KMS-11 (cell line): ENCODE measurements at regions not wholly inside any gene's neighbourhood (a gene's known extent, or its start where the extent isn't known, plus 50 kb on each side); places are given as distances from the start of the nearest gene placed in this dataset.

ENCODE experiments used
- H2AFZ ChIP-seq: fragments of 200-600 bp; sonication (generic); 2 replicates; pipeline ENCODE4 v1.6.1; 2016; ENCODE audit warnings: antibody characterized with exemption, mixed run types, low read depth
- H3K27ac ChIP-seq: fragments of 200-600 bp; sonication (generic); 2 replicates; pipeline ENCODE4 v1.6.1; 2016; ENCODE audit warnings: mild to moderate bottlenecking, mixed run types
- H3K27me3 ChIP-seq: fragments of 200-600 bp; sonication (generic); 2 replicates; pipeline ENCODE4 v1.6.1; 2017; ENCODE audit warnings: mild to moderate bottlenecking, low read depth, mixed run types, moderate library complexity; ENCODE audit not compliant: insufficient read depth
- H3K36me3 ChIP-seq: fragments of 200-600 bp; sonication (generic); 2 replicates; pipeline ENCODE4 v1.6.1; 2017; ENCODE audit warnings: mild to moderate bottlenecking, mixed run types; ENCODE audit not compliant: insufficient read depth
- H3K4me1 ChIP-seq: fragments of 200-600 bp; sonication (generic); 2 replicates; pipeline ENCODE4 v1.6.1; 2016; ENCODE audit warnings: mild to moderate bottlenecking, low read depth, mixed run types; ENCODE audit not compliant: poor library complexity, severe bottlenecking
- H3K4me2 ChIP-seq: fragments of 200-600 bp; sonication (generic); 2 replicates; pipeline ENCODE4 v1.7.0; 2016; ENCODE audit warnings: mild to moderate bottlenecking, mixed run types
- H3K4me3 ChIP-seq: fragments of 200-600 bp; sonication (generic); IDR thresholded peaks from 2 replicates; pipeline ENCODE4 v1.6.1; 2017; ENCODE audit warnings: low read depth, low read length, mixed read lengths; ENCODE audit not compliant: insufficient read depth
- H3K79me2 ChIP-seq: fragments of 200-600 bp; sonication (generic); 2 replicates; pipeline ENCODE4 v1.6.1; 2016; ENCODE audit warnings: low read depth, mixed run types; ENCODE audit not compliant: insufficient read depth
- H3K9ac ChIP-seq: fragments of 200-600 bp; sonication (generic); 2 replicates; pipeline ENCODE4 v1.6.1; 2016; ENCODE audit warnings: mild to moderate bottlenecking, mixed run types
- H4K20me1 ChIP-seq: fragments of 200-600 bp; sonication (generic); 2 replicates; pipeline ENCODE4 v1.6.1; 2016; ENCODE audit warnings: mild to moderate bottlenecking, mixed run types; ENCODE audit not compliant: insufficient read depth
- TF ChIP-seq, protein P1 (sequence below): fragments of 200-600 bp; sonication (generic); conservative IDR thresholded peaks from 2 replicates; pipeline ENCODE4 v1.6.1; 2017; ENCODE audit warnings: low read depth, mild to moderate bottlenecking, antibody characterized with exemption, low read length, moderate library complexity, mixed read lengths

DNA sequence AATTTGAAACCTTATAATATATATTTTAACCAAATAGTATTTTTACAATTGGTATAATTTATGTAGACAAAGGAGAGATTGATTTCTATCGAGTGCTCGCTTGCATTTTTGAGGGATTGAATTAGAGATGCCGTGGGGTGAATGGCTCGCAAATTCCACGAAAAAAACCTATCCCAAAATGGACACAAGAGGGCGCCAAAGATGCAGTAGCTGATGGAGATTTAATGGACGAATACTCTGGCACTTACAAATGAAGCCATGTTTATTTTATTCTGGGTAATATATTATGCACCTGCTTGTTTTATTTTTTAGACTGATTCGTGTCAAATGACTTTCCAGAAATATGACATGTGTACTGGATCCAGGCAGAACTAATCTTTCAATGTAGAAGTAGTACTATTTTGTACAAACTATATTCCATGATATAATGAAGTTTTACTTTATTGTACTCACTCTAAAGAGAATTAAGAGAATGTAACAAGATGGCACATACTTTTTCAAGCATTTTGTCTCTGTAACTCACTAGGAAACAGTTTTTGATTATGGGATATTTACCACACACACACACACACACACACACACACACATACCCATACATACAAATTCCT, 505.4 kb downstream of the PLCL1 start:
- Histone ChIP-seq H4K20me1 (no peaks in the 10 kb centered on the region), H2AFZ (no peak overlapping the region), H3K79me2 (no peaks in the 10 kb centered on the region), H3K4me1 (peaks cover 3% of the 10 kb centered on the region), H3K4me3 (no peak overlapping the region), H3K9ac (no peak overlapping the region), H3K27me3 (no peaks in the 10 kb centered on the region), H3K4me2 (no peak overlapping the region), H3K27ac (no peak overlapping the region), H3K36me3 (no peaks in the 10 kb centered on the region)
- TF ChIP-seq, protein P1, sequence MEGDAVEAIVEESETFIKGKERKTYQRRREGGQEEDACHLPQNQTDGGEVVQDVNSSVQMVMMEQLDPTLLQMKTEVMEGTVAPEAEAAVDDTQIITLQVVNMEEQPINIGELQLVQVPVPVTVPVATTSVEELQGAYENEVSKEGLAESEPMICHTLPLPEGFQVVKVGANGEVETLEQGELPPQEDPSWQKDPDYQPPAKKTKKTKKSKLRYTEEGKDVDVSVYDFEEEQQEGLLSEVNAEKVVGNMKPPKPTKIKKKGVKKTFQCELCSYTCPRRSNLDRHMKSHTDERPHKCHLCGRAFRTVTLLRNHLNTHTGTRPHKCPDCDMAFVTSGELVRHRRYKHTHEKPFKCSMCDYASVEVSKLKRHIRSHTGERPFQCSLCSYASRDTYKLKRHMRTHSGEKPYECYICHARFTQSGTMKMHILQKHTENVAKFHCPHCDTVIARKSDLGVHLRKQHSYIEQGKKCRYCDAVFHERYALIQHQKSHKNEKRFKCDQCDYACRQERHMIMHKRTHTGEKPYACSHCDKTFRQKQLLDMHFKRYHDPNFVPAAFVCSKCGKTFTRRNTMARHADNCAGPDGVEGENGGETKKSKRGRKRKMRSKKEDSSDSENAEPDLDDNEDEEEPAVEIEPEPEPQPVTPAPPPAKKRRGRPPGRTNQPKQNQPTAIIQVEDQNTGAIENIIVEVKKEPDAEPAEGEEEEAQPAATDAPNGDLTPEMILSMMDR: peak; percentile 84

DNA sequence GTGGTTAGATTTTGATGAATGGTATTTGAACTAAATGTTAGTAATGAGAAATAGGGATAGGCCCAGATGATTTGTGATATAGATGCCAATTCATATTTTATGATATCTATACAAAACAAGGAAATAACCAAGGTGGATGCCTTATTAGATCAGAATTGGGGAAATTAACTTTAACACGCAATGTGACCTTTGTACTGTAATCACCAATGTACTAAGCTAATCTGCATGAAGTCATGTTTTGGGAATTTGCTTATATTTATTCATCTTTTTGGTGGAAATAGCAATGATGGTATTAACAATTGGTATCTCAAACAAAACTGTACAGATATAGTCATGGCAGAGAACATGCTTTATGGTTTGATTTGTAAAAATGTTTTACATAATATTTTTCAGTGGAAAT, 504.7 kb downstream of the PLCL1 start:
- TF ChIP-seq, protein P1: no peak
- H2AFZ ChIP-seq: no peak overlapping the region
- no peaks in the 10 kb centered on the region for H3K36me3 ChIP-seq
- peaks cover 3% of the 10 kb centered on the region for H3K4me1 ChIP-seq
- no peaks in the 10 kb centered on the region for H3K79me2 ChIP-seq
- H3K4me2 ChIP-seq: no peak overlapping the region
- H3K27ac ChIP-seq: no peak overlapping the region
- no peak overlapping the region for H3K9ac ChIP-seq
- H3K27me3 ChIP-seq: no peaks in the 10 kb centered on the region
- H4K20me1 ChIP-seq: no peaks in the 10 kb centered on the region
- H3K4me3 ChIP-seq: no peak overlapping the region

DNA sequence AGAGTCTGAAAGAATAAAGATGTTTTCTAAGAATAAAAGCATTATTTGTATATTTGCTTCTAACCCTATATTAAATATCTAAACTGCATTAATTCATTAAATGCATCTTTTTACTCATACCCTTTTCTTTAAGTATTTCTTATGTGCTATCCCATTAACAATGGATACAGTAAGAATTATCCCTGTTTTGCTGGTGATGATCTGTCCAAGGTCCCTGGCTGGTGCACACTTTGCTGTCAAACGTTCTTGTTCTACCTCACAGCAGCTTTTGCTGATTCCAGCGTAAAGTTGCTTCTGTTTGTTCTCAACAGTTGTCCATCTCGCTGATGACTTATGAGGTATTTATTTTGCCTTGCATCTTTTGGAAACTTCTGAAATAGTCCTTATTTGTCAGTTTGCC, 504.0 kb downstream of the PLCL1 start:
- TF ChIP-seq, protein P1: no peak
- H3K9ac ChIP-seq: no peak overlapping the region

DNA sequence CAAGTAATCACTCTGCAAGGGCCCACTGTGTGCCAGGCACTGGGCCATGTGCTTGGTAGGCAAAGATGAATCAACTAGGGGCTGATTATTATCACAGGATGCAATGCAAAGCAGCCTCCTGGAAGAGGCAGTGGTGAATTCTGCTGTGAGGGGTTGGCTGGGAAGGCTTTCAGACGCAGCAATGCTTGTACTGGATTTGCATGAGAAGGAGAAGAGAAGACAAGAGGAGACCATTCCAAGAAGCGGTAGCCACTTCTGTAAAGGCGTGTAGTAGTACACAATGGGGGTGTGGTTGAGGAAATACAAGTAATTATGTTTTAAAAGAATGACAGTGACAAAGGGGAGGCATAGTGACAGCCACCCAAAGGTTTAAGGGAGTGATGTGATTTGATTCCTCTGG, 502.7 kb downstream of the PLCL1 start:
- Histone ChIP-seq H3K79me2 (no peaks in the 10 kb centered on the region), H3K36me3 (no peaks in the 10 kb centered on the region), H4K20me1 (no peaks in the 10 kb centered on the region), H3K27ac (no peak overlapping the region), H3K4me2 (no peak overlapping the region), H3K9ac (no peak overlapping the region), H3K27me3 (no peaks in the 10 kb centered on the region), H3K4me3 (no peak overlapping the region), H2AFZ (no peak overlapping the region), H3K4me1 (peaks cover 3% of the 10 kb centered on the region)
- TF ChIP-seq, protein P1: no peak

More for the DNA sequence above, 504.0 kb downstream of the PLCL1 start:
- H3K4me2 ChIP-seq: no peak overlapping the region
- no peaks in the 10 kb centered on the region for H3K27me3 ChIP-seq
- H3K79me2 ChIP-seq: no peaks in the 10 kb centered on the region
- H3K36me3 ChIP-seq: no peaks in the 10 kb centered on the region
- H2AFZ ChIP-seq: no peak overlapping the region
- H4K20me1 ChIP-seq: no peaks in the 10 kb centered on the region
- H3K4me1 ChIP-seq: peaks cover 3% of the 10 kb centered on the region
- no peak overlapping the region for H3K27ac ChIP-seq
- no peak overlapping the region for H3K4me3 ChIP-seq
